Ovary (tissue), 3 donors: ENCODE measurements at regions not wholly inside any gene's neighbourhood (a gene's known extent, or its start where the extent isn't known, plus 50 kb on each side); places are given as distances from the start of the nearest gene placed in this dataset.

Source experiments
- EP300 ChIP-seq: sonication (generic); formaldehyde crosslinking; IDR thresholded peaks from one replicate; pipeline ENCODE4 v1.6.1; 2017; ENCODE audit warnings: antibody characterized with exemption
- POLR2A ChIP-seq: fragments of 450-650 bp; IDR thresholded peaks from one replicate; pipeline ENCODE4 v1.6.1; 2017; ENCODE audit warnings: antibody characterized with exemption, mild to moderate bottlenecking, moderate library complexity
- TF ChIP-seq, protein P1 (sequence below), 3 donors: fragments of 450-650 bp in 2 of 3; fragments of 200-600 bp in 1 of 3; IDR thresholded peaks; one replicate each; pipeline versions ENCODE4 v1.5.1 to v1.8.0; 2016 to 2022; ENCODE audit warnings: antibody characterized with exemption in 3 of 3, mild to moderate bottlenecking in 1 of 3
- donor health status: DM: no; HTN: no; CAD: no.

DNA sequence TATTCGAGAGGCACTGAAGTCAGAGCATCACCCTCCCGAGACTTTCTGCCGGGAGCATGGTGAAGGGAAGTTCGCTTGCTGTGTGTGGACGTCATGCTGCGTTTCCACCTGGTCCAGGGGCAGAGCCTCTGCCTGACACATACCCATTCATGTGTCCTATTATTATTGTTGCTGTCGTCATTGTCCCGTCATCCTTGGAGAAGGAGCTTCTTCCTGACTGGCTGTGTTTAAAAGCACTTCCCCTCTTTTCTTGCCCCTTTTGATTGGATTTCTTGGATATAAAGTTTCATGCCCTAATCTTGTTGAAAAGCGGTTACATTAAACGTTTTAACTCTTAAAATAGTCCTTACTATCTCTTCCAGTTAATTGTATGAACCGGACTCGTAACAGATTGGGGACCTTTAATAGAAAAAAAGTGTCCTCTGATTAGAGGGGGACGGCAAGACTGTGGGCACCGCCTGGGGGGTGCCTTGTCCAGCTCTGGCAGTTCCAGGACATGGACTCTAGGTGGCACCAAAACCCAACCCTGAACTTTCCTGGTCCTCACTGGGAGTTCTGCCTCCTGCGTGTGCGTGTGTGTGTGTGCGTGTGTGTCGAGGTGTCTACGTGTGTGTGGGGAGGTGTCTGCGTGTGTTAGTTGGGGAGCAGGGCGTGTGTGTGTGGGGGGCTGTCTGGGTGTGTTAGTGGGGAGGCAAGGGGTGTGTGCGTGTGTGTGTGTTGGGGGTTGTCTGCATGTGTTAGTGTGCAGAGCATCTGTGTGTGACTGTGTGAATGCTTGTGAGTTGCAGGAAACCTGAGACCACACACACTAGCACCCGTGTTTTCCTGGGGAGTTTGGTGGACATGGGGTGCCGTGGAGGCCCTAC, 133.3 kb upstream of the CIBAR2 start:
- TF ChIP-seq POLR2A (no peak), EP300 (no peak)
- TF ChIP-seq, protein P1, sequence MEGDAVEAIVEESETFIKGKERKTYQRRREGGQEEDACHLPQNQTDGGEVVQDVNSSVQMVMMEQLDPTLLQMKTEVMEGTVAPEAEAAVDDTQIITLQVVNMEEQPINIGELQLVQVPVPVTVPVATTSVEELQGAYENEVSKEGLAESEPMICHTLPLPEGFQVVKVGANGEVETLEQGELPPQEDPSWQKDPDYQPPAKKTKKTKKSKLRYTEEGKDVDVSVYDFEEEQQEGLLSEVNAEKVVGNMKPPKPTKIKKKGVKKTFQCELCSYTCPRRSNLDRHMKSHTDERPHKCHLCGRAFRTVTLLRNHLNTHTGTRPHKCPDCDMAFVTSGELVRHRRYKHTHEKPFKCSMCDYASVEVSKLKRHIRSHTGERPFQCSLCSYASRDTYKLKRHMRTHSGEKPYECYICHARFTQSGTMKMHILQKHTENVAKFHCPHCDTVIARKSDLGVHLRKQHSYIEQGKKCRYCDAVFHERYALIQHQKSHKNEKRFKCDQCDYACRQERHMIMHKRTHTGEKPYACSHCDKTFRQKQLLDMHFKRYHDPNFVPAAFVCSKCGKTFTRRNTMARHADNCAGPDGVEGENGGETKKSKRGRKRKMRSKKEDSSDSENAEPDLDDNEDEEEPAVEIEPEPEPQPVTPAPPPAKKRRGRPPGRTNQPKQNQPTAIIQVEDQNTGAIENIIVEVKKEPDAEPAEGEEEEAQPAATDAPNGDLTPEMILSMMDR (IDR thresholded peaks at IDR 0.05), result peak; percentile 49 to 85 (median 82)
